WTC11 (cell line): ENCODE measurements at regions not wholly inside any gene's neighbourhood (a gene's known extent, or its start where the extent isn't known, plus 50 kb on each side); places are given as distances from the start of the nearest gene placed in this dataset.

Source experiments
- ATAC-seq: fragments of 200-7000 bp; cut with Tn5 transposase; 2 replicates; pipeline ENCODE4 v1.10.0; 2021; ENCODE audit warnings: mild to moderate bottlenecking, moderate library complexity
- CTCF ChIA-PET: fragments of 300-600 bp; sonication (Branson Sonifier 250); formaldehyde crosslinking; loops from one replicate; lab custom pipeline; 2021; ENCODE audit warnings: antibody characterized with exemption; lab: Charles Lee
- POLR2A ChIA-PET: fragments of 350-600 bp; sonication (Branson Sonifier 250); formaldehyde crosslinking; loops from one replicate; lab custom pipeline; 2021; ENCODE audit warnings: antibody characterized with exemption; lab: Charles Lee
- DNase-seq: peaks from one replicate; pipeline ENCODE4 v3.0.0; 2021; ENCODE audit warnings: low spot score
- H3K27ac Mint-ChIP-seq: 2 replicates; pipeline ENCODE4 v1.8.0; 2021; ENCODE audit warnings: mixed read lengths
- H3K27me3 Mint-ChIP-seq: 2 replicates; pipeline ENCODE4 v1.8.0; 2021; ENCODE audit warnings: low read depth, mild to moderate bottlenecking, moderate library complexity, mixed read lengths
- H3K36me3 Mint-ChIP-seq: 2 replicates; pipeline ENCODE4 v1.8.0; 2021; ENCODE audit warnings: mixed read lengths
- H3K4me1 Mint-ChIP-seq: 2 replicates; pipeline ENCODE4 v1.8.0; 2022; ENCODE audit warnings: mixed read lengths
- H3K4me3 Mint-ChIP-seq: 2 replicates; pipeline ENCODE4 v1.8.0; 2021; ENCODE audit warnings: mild to moderate bottlenecking, moderate library complexity, mixed read lengths
- H3K9me3 Mint-ChIP-seq: 2 replicates; pipeline ENCODE4 v1.8.0; 2021; ENCODE audit warnings: mixed read lengths
- ATF1 ChIP-seq: sonication (generic); formaldehyde crosslinking; IDR thresholded peaks from 2 replicates; pipeline ENCODE4 v1.8.1; 2023; ENCODE audit warnings: mild to moderate bottlenecking, moderate library complexity, missing genetic modification reagents
- CREM ChIP-seq: sonication (generic); formaldehyde crosslinking; IDR thresholded peaks from 2 replicates; pipeline ENCODE4 v1.8.1; 2022; ENCODE audit warnings: mild to moderate bottlenecking, missing genetic modification reagents, moderate library complexity
- ESRRA ChIP-seq: sonication (generic); formaldehyde crosslinking; IDR thresholded peaks from 2 replicates; pipeline ENCODE4 v1.8.1; 2022; ENCODE audit warnings: mild to moderate bottlenecking, missing genetic modification reagents, borderline replicate concordance
- ETV6 ChIP-seq: sonication (generic); formaldehyde crosslinking; IDR thresholded peaks from 2 replicates; pipeline ENCODE4 v1.8.1; 2022; ENCODE audit warnings: mild to moderate bottlenecking, missing genetic modification reagents
- FOXJ3 ChIP-seq: sonication (generic); formaldehyde crosslinking; IDR thresholded peaks from 2 replicates; pipeline ENCODE4 v1.9.0; 2021; ENCODE audit warnings: missing genetic modification reagents, mild to moderate bottlenecking, borderline replicate concordance
- FOXP1 ChIP-seq: sonication (generic); formaldehyde crosslinking; IDR thresholded peaks from 2 replicates; pipeline ENCODE4 v1.8.0; 2022; ENCODE audit warnings: missing genetic modification reagents, mild to moderate bottlenecking, moderate library complexity, borderline replicate concordance
- GABPB1 ChIP-seq: sonication (generic); formaldehyde crosslinking; IDR thresholded peaks from 2 replicates; pipeline ENCODE4 v1.8.1; 2023; ENCODE audit warnings: mild to moderate bottlenecking, missing genetic modification reagents
- NFE2L1 ChIP-seq: sonication (generic); formaldehyde crosslinking; IDR thresholded peaks from 2 replicates; pipeline ENCODE4 v1.8.1; 2023; ENCODE audit warnings: missing genetic modification reagents
- NR3C1 ChIP-seq: sonication (generic); formaldehyde crosslinking; conservative IDR thresholded peaks from 2 replicates; pipeline ENCODE4 v1.8.1; 2023; ENCODE audit warnings: low read depth, mild to moderate bottlenecking, missing genetic modification reagents
- OVOL2 ChIP-seq: fragments of 250-450 bp; sonication (Bioruptor Pico); IDR thresholded peaks from 2 replicates; pipeline ENCODE4 v1.9.0; 2021; ENCODE audit warnings: mild to moderate bottlenecking, borderline replicate concordance
- SOX15 ChIP-seq: fragments of 250-450 bp; sonication (Bioruptor Pico); IDR thresholded peaks from 2 replicates; pipeline ENCODE4 v1.9.0; 2021; ENCODE audit warnings: mild to moderate bottlenecking
- ZNF317 ChIP-seq: sonication (generic); formaldehyde crosslinking; IDR thresholded peaks from 2 replicates; pipeline ENCODE4 v1.8.1; 2023; ENCODE audit warnings: low read depth, mild to moderate bottlenecking, moderate library complexity, missing genetic modification reagents, borderline replicate concordance
- ZNF671 ChIP-seq: fragments of 250-450 bp; sonication (Bioruptor Pico); IDR thresholded peaks from 2 replicates; pipeline ENCODE4 v1.8.0; 2021; ENCODE audit warnings: mild to moderate bottlenecking
- TF ChIP-seq, protein P1 (sequence below): fragments of 250-450 bp; sonication (Bioruptor Pico); IDR thresholded peaks from 2 replicates; pipeline ENCODE4 v2.1.2; 2022; ENCODE audit warnings: mild to moderate bottlenecking, moderate library complexity
- TF ChIP-seq, protein P2 (sequence below): sonication (generic); formaldehyde crosslinking; conservative IDR thresholded peaks from 2 replicates; pipeline ENCODE4 v1.8.1; 2022; ENCODE audit warnings: mild to moderate bottlenecking, missing genetic modification reagents
- TF ChIP-seq, protein P3 (sequence below): sonication (generic); formaldehyde crosslinking; IDR thresholded peaks from 2 replicates; pipeline ENCODE4 v1.8.0; 2022; ENCODE audit warnings: mild to moderate bottlenecking, missing genetic modification reagents
- TF ChIP-seq, protein P4 (sequence below): sonication (generic); formaldehyde crosslinking; IDR thresholded peaks from 2 replicates; pipeline ENCODE4 v1.8.0; 2023; ENCODE audit warnings: missing genetic modification reagents, mild to moderate bottlenecking, borderline replicate concordance
- TF ChIP-seq, protein P5 (sequence below): fragments of 250-450 bp; sonication (Bioruptor Pico); conservative IDR thresholded peaks from 2 replicates; pipeline ENCODE4 v1.9.0; 2021; ENCODE audit warnings: mild to moderate bottlenecking
- TF ChIP-seq, protein P6 (sequence below): sonication (generic); formaldehyde crosslinking; IDR thresholded peaks from 2 replicates; pipeline ENCODE4 v1.8.0; 2022; ENCODE audit warnings: mild to moderate bottlenecking, missing genetic modification reagents
- TF ChIP-seq, protein P7 (sequence below): sonication (generic); formaldehyde crosslinking; IDR thresholded peaks from 2 replicates; pipeline ENCODE4 v1.8.0; 2023; ENCODE audit warnings: mild to moderate bottlenecking, missing genetic modification reagents
- TF ChIP-seq, protein P8 (sequence below): sonication (generic); formaldehyde crosslinking; IDR thresholded peaks from 2 replicates; pipeline ENCODE4 v1.8.1; 2022; ENCODE audit warnings: mild to moderate bottlenecking, missing genetic modification reagents, moderate library complexity, borderline replicate concordance

DNA sequence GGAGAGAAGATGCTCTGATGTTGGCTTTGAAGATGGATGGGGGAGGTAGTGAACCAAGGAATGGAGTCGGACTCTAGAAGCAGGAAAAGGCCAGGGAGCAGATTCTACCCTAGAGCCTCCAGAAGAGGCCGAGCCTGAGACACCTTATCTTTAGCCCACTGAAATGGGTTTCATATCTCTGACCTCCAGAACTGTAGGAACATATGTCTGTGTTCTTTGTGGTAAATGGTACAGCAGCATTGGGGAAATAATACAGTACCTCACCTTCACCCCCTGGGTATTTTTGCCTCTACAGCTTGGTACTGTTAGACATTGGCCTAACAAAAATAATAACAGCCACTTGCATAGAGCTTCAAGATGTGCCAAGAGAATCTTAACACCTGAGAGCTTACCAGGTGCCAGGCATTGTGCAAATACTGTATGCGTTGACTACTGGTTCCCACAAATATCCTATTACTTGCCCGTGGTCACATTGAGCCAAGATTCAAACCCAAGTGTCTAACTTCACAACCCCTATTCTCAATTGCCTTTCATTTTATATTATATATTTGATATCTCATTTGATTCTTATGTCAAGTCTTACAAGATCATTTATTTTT lies 57.0 kb upstream of the PGM2 start:
- no peak overlapping the region for H3K4me3 Mint-ChIP-seq
- ChIA-PET CTCF (no interaction called here), POLR2A (no interaction called here)
- H3K36me3 Mint-ChIP-seq: no peaks in the 10 kb centered on the region
- no peak for DNase-seq
- H3K4me1 Mint-ChIP-seq: peaks cover 11% of the 10 kb centered on the region; the same call in 1 of the 2 replicates
- H3K27ac Mint-ChIP-seq: no peak overlapping the region
- no peaks in the 10 kb centered on the region; the same call in 1 of the 2 replicates for H3K27me3 Mint-ChIP-seq
- H3K9me3 Mint-ChIP-seq: peaks cover 11% of the 10 kb centered on the region; the same call in 1 of the 2 replicates
- TF ChIP-seq, protein P1, sequence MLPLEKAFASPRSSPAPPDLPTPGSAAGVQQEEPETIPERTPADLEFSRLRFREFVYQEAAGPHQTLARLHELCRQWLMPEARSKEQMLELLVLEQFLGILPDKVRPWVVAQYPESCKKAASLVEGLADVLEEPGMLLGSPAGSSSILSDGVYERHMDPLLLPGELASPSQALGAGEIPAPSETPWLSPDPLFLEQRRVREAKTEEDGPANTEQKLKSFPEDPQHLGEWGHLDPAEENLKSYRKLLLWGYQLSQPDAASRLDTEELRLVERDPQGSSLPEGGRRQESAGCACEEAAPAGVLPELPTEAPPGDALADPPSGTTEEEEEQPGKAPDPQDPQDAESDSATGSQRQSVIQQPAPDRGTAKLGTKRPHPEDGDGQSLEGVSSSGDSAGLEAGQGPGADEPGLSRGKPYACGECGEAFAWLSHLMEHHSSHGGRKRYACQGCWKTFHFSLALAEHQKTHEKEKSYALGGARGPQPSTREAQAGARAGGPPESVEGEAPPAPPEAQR (CRISPR knock-in tag): no peak
- TF ChIP-seq ZNF317 (CRISPR knock-in tag) (no peak), OVOL2 (CRISPR knock-in tag) (no peak), FOXP1 (no peak), ZNF671 (no peak), ETV6 (no peak), ESRRA (CRISPR knock-in tag) (no peak), FOXJ3 (CRISPR knock-in tag) (no peak), GABPB1 (no peak), ATF1 (no peak)
- TF ChIP-seq, protein P2, sequence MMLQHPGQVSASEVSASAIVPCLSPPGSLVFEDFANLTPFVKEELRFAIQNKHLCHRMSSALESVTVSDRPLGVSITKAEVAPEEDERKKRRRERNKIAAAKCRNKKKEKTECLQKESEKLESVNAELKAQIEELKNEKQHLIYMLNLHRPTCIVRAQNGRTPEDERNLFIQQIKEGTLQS (CRISPR knock-in tag): no peak
- TF ChIP-seq, protein P3, sequence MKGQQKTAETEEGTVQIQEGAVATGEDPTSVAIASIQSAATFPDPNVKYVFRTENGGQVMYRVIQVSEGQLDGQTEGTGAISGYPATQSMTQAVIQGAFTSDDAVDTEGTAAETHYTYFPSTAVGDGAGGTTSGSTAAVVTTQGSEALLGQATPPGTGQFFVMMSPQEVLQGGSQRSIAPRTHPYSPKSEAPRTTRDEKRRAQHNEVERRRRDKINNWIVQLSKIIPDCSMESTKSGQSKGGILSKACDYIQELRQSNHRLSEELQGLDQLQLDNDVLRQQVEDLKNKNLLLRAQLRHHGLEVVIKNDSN: no peak
- TF ChIP-seq, protein P4, sequence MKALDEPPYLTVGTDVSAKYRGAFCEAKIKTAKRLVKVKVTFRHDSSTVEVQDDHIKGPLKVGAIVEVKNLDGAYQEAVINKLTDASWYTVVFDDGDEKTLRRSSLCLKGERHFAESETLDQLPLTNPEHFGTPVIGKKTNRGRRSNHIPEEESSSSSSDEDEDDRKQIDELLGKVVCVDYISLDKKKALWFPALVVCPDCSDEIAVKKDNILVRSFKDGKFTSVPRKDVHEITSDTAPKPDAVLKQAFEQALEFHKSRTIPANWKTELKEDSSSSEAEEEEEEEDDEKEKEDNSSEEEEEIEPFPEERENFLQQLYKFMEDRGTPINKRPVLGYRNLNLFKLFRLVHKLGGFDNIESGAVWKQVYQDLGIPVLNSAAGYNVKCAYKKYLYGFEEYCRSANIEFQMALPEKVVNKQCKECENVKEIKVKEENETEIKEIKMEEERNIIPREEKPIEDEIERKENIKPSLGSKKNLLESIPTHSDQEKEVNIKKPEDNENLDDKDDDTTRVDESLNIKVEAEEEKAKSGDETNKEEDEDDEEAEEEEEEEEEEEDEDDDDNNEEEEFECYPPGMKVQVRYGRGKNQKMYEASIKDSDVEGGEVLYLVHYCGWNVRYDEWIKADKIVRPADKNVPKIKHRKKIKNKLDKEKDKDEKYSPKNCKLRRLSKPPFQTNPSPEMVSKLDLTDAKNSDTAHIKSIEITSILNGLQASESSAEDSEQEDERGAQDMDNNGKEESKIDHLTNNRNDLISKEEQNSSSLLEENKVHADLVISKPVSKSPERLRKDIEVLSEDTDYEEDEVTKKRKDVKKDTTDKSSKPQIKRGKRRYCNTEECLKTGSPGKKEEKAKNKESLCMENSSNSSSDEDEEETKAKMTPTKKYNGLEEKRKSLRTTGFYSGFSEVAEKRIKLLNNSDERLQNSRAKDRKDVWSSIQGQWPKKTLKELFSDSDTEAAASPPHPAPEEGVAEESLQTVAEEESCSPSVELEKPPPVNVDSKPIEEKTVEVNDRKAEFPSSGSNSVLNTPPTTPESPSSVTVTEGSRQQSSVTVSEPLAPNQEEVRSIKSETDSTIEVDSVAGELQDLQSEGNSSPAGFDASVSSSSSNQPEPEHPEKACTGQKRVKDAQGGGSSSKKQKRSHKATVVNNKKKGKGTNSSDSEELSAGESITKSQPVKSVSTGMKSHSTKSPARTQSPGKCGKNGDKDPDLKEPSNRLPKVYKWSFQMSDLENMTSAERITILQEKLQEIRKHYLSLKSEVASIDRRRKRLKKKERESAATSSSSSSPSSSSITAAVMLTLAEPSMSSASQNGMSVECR: no peak
- TF ChIP-seq, protein P5, sequence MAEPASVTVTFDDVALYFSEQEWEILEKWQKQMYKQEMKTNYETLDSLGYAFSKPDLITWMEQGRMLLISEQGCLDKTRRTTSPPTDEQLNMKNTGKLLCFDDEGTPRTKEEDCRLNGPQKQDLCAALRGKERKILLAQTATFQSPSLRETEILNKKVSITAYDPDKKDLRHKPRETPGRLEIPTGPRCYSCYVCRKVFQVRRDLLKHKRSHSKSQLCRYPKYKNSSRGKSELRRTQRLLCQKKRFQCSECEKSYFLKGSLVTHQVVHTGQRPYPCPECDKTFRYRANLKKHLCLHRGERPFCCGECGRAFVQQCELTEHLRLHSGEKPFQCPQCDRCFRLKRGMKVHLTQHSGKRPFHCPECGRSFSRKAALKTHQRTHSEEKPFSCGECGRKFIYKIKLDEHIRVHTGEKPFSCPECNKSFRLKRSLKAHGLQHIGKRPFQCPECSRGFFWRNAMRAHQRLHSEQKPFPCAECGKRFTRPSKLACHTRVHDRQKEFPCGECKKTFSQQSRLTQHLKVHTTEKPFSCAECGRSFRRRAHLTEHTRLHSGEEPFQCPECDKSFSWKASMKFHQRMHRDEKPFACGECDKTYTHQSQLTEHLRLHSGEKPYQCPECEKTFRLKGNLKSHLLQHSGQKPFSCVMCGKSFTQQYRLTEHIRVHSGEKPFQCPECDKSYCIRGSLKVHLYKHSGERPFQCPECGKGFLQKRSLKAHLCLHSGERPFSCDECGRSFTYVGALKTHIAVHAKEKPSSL (CRISPR knock-in tag): no peak
- no peak for ATAC-seq

DNA sequence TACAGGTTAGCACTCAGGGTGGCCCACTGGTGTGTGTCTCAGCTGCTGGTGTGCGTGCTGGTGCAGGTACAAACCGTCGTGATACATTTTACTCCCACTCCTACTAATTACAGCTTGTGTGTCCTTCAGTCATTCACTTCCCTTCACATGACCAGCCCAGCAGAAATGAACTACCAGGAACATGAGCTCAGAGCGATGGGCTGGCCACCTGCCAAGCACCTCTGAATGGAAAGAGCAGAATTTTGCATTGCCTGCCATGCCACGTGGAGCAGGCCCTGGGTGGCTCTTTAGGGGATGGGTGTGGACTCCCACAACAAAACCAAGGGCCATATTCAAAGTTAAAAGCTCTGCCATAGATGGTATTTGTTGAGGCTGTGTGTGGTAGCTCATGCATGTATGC lies 58.9 kb upstream of the PGM2 start:
- H3K27me3 Mint-ChIP-seq: no peaks in the 10 kb centered on the region; the same call in 1 of the 2 replicates
- no peaks in the 10 kb centered on the region; the same call in 1 of the 2 replicates for H3K4me1 Mint-ChIP-seq
- TF ChIP-seq, protein P6, sequence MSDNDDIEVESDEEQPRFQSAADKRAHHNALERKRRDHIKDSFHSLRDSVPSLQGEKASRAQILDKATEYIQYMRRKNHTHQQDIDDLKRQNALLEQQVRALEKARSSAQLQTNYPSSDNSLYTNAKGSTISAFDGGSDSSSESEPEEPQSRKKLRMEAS (CRISPR knock-in tag): no peak
- TF ChIP-seq, protein P7, sequence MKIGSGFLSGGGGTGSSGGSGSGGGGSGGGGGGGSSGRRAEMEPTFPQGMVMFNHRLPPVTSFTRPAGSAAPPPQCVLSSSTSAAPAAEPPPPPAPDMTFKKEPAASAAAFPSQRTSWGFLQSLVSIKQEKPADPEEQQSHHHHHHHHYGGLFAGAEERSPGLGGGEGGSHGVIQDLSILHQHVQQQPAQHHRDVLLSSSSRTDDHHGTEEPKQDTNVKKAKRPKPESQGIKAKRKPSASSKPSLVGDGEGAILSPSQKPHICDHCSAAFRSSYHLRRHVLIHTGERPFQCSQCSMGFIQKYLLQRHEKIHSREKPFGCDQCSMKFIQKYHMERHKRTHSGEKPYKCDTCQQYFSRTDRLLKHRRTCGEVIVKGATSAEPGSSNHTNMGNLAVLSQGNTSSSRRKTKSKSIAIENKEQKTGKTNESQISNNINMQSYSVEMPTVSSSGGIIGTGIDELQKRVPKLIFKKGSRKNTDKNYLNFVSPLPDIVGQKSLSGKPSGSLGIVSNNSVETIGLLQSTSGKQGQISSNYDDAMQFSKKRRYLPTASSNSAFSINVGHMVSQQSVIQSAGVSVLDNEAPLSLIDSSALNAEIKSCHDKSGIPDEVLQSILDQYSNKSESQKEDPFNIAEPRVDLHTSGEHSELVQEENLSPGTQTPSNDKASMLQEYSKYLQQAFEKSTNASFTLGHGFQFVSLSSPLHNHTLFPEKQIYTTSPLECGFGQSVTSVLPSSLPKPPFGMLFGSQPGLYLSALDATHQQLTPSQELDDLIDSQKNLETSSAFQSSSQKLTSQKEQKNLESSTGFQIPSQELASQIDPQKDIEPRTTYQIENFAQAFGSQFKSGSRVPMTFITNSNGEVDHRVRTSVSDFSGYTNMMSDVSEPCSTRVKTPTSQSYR (CRISPR knock-in tag): no peak
- TF ChIP-seq CREM (no peak), NFE2L1 (CRISPR knock-in tag) (no peak), NR3C1 (CRISPR knock-in tag) (no peak), SOX15 (CRISPR knock-in tag) (no peak), ZNF317 (CRISPR knock-in tag) (no peak)
- TF ChIP-seq, protein P2 (CRISPR knock-in tag): no peak
- TF ChIP-seq, protein P8, sequence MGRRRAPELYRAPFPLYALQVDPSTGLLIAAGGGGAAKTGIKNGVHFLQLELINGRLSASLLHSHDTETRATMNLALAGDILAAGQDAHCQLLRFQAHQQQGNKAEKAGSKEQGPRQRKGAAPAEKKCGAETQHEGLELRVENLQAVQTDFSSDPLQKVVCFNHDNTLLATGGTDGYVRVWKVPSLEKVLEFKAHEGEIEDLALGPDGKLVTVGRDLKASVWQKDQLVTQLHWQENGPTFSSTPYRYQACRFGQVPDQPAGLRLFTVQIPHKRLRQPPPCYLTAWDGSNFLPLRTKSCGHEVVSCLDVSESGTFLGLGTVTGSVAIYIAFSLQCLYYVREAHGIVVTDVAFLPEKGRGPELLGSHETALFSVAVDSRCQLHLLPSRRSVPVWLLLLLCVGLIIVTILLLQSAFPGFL: no peak
- POLR2A ChIA-PET: no interaction called here
- H3K36me3 Mint-ChIP-seq: no peaks in the 10 kb centered on the region
- CTCF ChIA-PET: interaction anchor here (0.8 to 1.3 kb wide), 2 partner anchors 34 to 314 kb away, joined by 3 to 4 read pairs; a partner anchor contains a TSS
- DNase-seq (no peak), ATAC-seq (no peak)
- H3K27ac Mint-ChIP-seq: no peak overlapping the region
- peaks cover 4% of the 10 kb centered on the region; the same call in 1 of the 2 replicates for H3K9me3 Mint-ChIP-seq
- no peak overlapping the region for H3K4me3 Mint-ChIP-seq
